Smooth muscle cell (in vitro differentiated cells): ENCODE measurements at regions not wholly inside any gene's neighbourhood (a gene's known extent, or its start where the extent isn't known, plus 50 kb on each side); places are given as distances from the start of the nearest gene placed in this dataset.

Experiments
- DNase-seq: peaks from one replicate; lab custom pipeline; 2025; ENCODE audit not compliant: unreplicated experiment; lab: John Stamatoyannopoulos, UW
- H2AFZ ChIP-seq: fragments of 200-600 bp; sonication (generic); 2 replicates; pipeline ENCODE4 v1.6.0; 2016; ENCODE audit warnings: antibody characterized with exemption, low read depth, mild to moderate bottlenecking
- H3F3A ChIP-seq: fragments of 200-600 bp; sonication (generic); 2 replicates; pipeline ENCODE4 v1.6.0; 2017; ENCODE audit warnings: antibody characterized with exemption, low read depth
- H3K27ac ChIP-seq: fragments of 200-600 bp; sonication (generic); 2 replicates; pipeline ENCODE4 v1.5.1; 2016; ENCODE audit warnings: low read depth, mild to moderate bottlenecking
- H3K27me3 ChIP-seq: fragments of 200-600 bp; sonication (generic); 2 replicates; pipeline ENCODE4 v1.6.1; 2016; ENCODE audit warnings: low read depth, mild to moderate bottlenecking
- H3K36me3 ChIP-seq: fragments of 200-600 bp; sonication (generic); 2 replicates; pipeline ENCODE4 v1.5.1; 2016; ENCODE audit warnings: low read depth
- H3K4me1 ChIP-seq: fragments of 200-600 bp; sonication (generic); 2 replicates; pipeline ENCODE4 v1.5.1; 2016; ENCODE audit warnings: low read depth
- H3K4me2 ChIP-seq: fragments of 200-600 bp; sonication (generic); 2 replicates; pipeline ENCODE4 v1.6.0; 2016; ENCODE audit warnings: mild to moderate bottlenecking
- H3K4me3 ChIP-seq: fragments of 200-600 bp; sonication (generic); 2 replicates; pipeline ENCODE4 v1.5.1; 2016; ENCODE audit warnings: mild to moderate bottlenecking
- H3K79me2 ChIP-seq: fragments of 200-600 bp; sonication (generic); 2 replicates; pipeline ENCODE4 v1.6.0; 2016; ENCODE audit warnings: low read depth, mild to moderate bottlenecking
- H3K9ac ChIP-seq: fragments of 200-600 bp; sonication (generic); 2 replicates; pipeline ENCODE4 v1.6.0; 2016; ENCODE audit warnings: low read depth
- H3K9me3 ChIP-seq: fragments of 200-600 bp; sonication (generic); replicated peaks from 2 replicates; pipeline ENCODE4 v1.5.1; 2016; ENCODE audit warnings: low read depth
- H4K20me1 ChIP-seq: fragments of 200-600 bp; sonication (generic); 2 replicates; pipeline ENCODE4 v1.6.0; 2016; ENCODE audit warnings: low read depth
- CTCF ChIP-seq: fragments of 200-600 bp; sonication (generic); IDR thresholded peaks from 2 replicates; pipeline ENCODE4 v1.5.1; 2017; ENCODE audit warnings: borderline replicate concordance, mild to moderate bottlenecking, antibody characterized with exemption; ENCODE audit not compliant: insufficient read depth, poor library complexity, severe bottlenecking
- WGBS: methylation state at CpG from one replicate; pipeline ENCODE4 v1.1.7; 2016; ENCODE audit warnings: low lambda C conversion rate; 5-methylcytosine and 5-hydroxymethylcytosine counted together

GRCh38 chr6:904994-905393 is 212.1 kb upstream of the EXOC2 start:
- H3K9me3 ChIP-seq: no peaks in the 10 kb centered on the region
- H3K4me2 ChIP-seq: no peak overlapping the region
- no peak overlapping the region for H3K27ac ChIP-seq
- H3K27me3 ChIP-seq: no peaks in the 10 kb centered on the region
- H3K4me1 ChIP-seq: peaks cover 5% of the 10 kb centered on the region
- H4K20me1 ChIP-seq: no peaks in the 10 kb centered on the region
- no peaks in the 10 kb centered on the region for H3F3A ChIP-seq
- no peak overlapping the region for H2AFZ ChIP-seq
- no peak overlapping the region for H3K9ac ChIP-seq
- no peaks in the 10 kb centered on the region for H3K36me3 ChIP-seq
- TF ChIP-seq CTCF: no peak
- DNase-seq: no peak
- no peaks in the 10 kb centered on the region for H3K79me2 ChIP-seq
- H3K4me3 ChIP-seq: no peak overlapping the region

- 79% methylated on average over 6 of the region's 6 CpGs for WGBS
- no peaks in the 10 kb centered on the region for H3K79me2 ChIP-seq
- TF ChIP-seq CTCF: no peak
Measured at GRCh38 chr6:903761-904160, 210.8 kb upstream of the EXOC2 start.

GRCh38 chr6:901696-902460 is 208.9 kb upstream of the EXOC2 start:
- no peak overlapping the region for H3K27ac ChIP-seq
- no peaks in the 10 kb centered on the region for H3K27me3 ChIP-seq
- no peak overlapping the region for H3K4me2 ChIP-seq
- TF ChIP-seq CTCF: no peak
- DNase-seq: no peak
- H3K36me3 ChIP-seq: no peaks in the 10 kb centered on the region
- no peaks in the 10 kb centered on the region for H3K9me3 ChIP-seq
- H4K20me1 ChIP-seq: no peaks in the 10 kb centered on the region
- WGBS: 78% methylated on average over 9 of the region's 9 CpGs
- no peak overlapping the region for H2AFZ ChIP-seq
- H3K4me3 ChIP-seq: no peak overlapping the region
- peaks cover 5% of the 10 kb centered on the region for H3K4me1 ChIP-seq
- H3K79me2 ChIP-seq: no peaks in the 10 kb centered on the region
- no peaks in the 10 kb centered on the region for H3F3A ChIP-seq
- H3K9ac ChIP-seq: no peak overlapping the region

More at GRCh38 chr6:903761-904160, 210.8 kb upstream of the EXOC2 start:
- Histone ChIP-seq H3K4me1 (peaks cover 5% of the 10 kb centered on the region), H3K9ac (no peak overlapping the region), H2AFZ (no peak overlapping the region), H4K20me1 (no peaks in the 10 kb centered on the region), H3K27ac (no peak overlapping the region), H3K4me2 (no peak overlapping the region), H3F3A (no peaks in the 10 kb centered on the region), H3K27me3 (no peaks in the 10 kb centered on the region), H3K36me3 (no peaks in the 10 kb centered on the region), H3K4me3 (no peak overlapping the region), H3K9me3 (no peaks in the 10 kb centered on the region)
- no peak for DNase-seq
